ENCODE measurements at regions not wholly inside any gene's neighbourhood (a gene's known extent, or its start where the extent isn't known, plus 50 kb on each side); places are given as distances from the start of the nearest gene placed in this dataset.

DNA sequence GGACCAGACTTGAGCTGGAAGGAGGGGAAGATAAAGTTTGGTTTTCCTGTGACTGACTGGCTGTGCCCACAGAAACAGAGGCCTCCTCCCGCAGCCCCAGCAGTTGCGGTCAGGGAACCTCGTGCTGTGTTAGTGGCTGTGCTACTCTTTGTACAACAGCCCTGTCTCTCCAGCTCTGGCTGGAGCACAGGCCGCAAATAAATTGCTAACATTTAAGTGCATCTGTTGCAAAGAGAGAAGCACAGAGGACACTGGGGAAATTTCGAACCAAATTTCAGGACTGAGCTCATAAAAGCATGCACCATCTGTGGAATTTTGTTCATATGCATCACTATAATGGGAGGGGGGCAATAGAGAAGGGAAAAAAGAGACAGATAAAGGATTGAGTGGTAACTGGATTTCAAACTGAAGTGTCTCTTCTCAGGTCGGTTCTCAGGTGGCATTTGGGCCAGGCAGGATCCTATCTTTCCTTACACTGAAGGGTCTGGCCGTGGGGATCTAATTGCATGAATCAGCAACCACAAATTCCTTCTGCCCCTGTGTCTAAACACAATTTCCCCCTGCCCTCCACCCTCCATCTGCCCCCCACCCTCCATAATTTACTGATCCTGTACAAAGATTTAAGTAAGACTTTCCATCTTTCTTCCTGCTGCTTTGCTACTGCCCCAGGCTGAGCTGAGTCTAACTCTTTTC lies 88.9 kb upstream of the ATXN1 start:
- no peak for DNase-seq

DNA sequence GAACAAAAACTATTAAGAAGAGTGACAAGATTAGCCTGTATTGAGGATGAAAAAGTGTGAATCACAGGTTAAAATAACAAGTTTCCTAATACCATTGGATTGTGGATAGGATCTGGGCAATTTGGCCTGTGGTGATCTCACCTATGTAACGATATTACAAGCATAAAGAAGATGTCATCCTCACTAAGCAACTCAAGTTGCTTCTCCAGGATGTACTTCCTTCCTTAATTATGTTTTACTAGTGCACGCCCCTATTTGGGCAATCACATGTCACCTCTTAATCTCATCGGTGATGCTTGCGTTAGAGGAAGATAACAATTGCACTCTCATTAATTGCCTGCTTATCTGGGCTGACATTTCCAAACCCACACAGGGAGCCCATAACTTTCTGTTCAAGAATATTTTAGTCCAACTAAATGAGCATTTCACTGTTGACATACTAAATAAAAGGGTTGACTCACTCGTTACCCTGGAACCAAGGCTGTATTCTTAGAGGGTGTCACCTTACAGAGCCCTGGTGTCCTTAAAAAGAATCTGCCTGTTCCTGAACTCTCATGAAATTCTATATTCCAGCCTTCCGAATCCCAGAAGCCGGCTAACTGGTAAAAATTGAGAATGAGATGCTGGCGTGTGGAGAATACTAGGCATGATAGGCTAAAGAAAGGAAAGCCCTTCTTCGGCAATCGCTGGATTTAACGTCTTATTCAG lies 88.2 kb upstream of the ATXN1 start:
- peak; percentile 17 for DNase-seq

- no peak for DNase-seq
Observed at GRCh38 chr6:16846399-16846778, 85.1 kb upstream of the ATXN1 start.

DNA sequence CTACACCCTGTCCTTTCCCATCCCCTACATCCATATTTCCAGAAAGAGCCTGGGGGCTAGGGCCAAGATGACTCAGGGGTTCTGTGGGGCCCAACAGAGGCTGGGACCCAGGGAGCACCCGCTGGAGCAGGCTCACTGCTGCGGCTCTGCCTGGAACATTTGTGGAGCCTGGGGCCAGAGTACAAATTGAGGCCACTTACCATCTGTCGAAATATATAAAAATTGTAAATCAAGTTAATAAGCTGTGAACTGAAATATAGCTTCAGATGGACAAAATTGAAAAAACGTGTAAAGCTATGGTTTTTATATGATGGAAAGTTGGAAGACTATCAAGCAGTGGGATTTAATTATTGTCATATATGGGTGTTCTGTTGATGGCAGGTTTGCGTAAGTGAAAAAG lies 82.9 kb upstream of the ATXN1 start:
- no peak for DNase-seq

DNA sequence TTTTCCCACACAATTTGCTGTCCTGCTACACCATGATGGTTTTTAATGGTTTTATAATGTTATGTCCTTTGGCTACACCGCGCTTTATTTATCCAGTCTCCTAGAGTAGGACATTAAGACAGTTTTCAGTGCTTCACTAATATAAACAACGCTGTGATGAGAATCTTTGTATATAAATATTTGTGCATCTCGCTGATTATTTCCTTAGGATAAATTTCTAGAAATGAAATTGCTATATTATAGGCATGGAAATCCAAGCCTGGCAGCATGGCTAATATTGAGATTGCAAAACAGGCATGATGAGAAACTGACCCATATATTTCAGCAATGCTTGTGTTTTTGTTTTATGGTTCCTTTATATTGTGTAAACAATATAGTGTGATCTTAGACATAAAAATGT lies 81.4 kb upstream of the ATXN1 start:
- no peak for DNase-seq

GRCh38 chr6:16841241-16841640 lies 80.0 kb upstream of the ATXN1 start:
- DNase-seq: no peak

DNA sequence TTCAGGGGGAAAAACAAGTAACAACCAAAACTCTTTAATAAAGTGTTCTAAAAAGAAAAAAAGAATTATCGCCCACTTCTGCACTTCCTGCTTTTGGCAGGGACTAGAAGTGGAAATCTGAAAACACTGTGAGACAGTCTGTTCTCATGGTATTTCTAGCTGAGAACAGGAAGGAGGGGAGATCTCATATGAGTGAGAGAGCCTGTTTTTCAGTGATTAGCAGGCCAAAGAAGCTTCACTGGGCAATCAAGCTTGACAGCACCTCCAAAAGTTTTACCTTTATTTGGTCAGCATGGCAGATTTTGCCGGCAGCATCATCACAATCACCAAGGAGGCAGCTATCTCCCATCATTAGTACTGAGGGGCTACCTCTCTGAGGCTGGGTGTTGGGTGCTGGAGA lies 79.5 kb upstream of the ATXN1 start:
- no peak for DNase-seq

- DNase-seq: no peak
Observed at GRCh38 chr6:16840291-16840690, 79.0 kb upstream of the ATXN1 start.

- peak; percentile 16 for DNase-seq
Observed at GRCh38 chr6:16839631-16840179, 78.4 kb upstream of the ATXN1 start.

DNA sequence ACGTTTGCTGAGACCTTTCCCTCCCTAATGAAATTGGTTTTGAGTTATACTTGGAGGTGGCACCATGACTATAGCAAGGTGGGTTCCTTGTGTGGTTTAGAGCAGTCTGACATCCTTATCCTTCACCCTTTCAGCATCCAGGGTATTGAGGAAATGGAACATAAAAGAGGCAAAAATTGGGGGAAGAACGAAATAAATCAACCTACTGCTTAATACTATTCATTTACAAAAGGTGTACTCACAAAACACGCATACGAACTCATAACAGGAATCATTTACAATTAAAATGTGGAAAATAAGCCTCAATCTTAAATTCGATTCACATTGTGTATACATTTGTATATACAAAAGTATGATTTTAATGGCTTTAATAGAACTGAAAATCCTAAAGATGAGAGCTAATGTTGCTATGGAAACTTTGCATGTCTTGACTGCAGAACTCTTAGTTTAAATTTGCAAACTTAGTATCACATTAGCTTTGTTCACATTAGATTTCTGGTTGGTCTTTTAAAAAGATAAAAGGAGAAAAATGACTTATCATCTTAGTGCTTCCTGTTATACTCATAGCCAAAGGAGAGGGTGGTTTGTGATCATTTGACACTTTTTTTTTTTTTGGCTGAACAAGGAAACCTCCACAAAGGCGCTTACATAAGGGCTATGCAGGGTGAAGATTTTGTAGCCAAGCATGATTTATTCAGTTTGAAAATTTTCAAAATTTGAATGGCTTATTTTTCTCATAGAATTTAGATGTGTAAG lies 76.1 kb upstream of the ATXN1 start:
- DNase-seq: no peak

GRCh38 chr6:16836144-16836981 lies 75.1 kb upstream of the ATXN1 start:
- no peak for DNase-seq

- DNase-seq: no peak
Observed at GRCh38 chr6:16834242-16834641, 73.0 kb upstream of the ATXN1 start.

GRCh38 chr6:16832721-16833120 lies 71.5 kb upstream of the ATXN1 start:
- DNase-seq: no peak

- DNase-seq: no peak
Observed at GRCh38 chr6:16832043-16832567, 70.8 kb upstream of the ATXN1 start.

GRCh38 chr6:16831136-16831535 lies 69.9 kb upstream of the ATXN1 start:
- no peak for DNase-seq

DNA sequence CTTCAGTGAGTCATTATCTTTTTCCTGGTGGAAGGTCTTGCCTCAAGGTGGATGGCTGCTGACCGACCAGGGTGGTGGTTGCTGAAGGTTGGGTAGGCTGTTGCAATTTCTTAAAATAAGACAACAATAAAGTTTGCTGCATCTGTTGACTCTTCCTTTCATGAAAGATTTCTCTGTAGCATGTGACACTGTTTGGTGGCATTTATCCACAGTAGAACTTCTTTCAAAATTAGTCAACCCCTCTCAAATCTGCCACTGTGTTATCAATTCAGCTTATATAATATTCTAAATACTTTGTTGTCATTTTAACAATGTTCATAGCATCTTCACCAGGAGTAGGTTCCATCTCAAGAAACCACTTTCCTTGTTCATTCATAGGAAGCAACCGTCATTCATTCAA lies 66.8 kb upstream of the ATXN1 start:
- no peak for DNase-seq

DNA sequence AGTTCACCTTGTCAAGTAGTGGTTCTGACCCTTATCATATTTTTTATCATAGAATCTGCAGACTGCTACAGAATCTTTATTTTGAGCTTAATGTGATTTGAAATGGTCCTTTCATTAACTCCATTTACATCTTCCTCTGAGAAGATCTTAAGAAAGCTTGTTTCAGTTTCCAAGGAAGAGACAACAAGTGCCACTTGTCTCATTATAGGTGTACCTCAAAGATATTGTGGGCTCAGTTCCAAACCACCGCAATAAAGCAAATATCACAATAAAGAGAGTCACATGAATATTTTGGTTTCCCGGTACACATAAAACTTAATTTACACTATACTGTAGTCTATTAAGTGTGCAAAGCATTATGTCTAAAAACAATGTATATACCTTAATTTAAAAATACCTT lies 66.4 kb upstream of the ATXN1 start:
- DNase-seq: no peak

DNA sequence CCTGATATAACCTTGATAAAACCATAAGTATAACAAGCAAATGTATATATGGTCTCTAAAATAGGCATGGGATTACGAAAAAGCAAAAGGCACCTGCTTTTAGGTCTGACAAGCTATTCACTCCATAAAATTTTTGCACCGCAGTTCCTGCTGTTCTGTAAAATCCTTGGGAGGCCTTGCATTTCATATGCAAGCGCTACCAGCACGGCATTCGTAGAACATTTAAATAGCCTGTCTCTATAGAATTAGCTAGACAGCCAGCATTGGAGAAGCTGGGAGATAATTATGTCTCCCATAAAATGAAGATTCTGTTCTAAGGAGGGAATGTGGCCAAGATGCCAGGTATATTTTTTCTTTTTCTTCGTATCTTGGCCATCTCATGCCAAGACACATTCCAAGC lies 64.5 kb upstream of the ATXN1 start:
- no peak for DNase-seq

- no peak for DNase-seq
Observed at GRCh38 chr6:16824845-16825685, 63.8 kb upstream of the ATXN1 start.

DNA sequence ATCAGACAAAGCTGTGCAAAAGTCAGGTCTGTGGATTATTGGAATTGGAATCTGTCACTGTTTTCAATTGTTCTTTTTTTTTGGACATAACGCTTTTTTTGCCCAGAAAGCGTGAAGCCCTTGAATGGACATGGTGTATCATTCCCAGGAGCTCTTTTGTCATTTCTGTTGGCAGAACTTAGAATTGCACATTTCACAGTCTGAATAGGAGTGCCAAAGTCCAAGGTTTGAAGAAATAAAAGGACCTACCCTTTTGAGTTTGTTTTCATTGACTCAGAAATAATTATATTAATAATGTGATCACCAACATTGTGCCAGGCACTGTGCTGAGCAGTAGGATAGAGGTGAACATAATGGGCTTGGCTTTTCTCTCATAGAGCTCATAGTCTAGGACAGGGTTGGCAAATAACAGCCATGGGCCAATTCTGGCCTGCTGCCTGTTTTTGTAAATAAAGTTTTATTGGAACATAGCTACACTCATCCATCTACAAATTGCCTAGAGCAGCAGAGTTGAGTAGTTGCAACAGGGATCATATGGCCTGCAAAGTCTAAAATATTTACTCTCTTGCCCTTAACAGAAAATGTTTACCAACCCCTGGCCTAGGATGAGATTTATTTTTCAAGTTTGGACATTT lies 62.6 kb upstream of the ATXN1 start:
- no peak for DNase-seq
